ENCODE measurements at regions not wholly inside any gene's neighbourhood (a gene's known extent, or its start where the extent isn't known, plus 50 kb on each side); places are given as distances from the start of the nearest gene placed in this dataset.
"Not testable (repeated sequence)": the region's sequence is repeated elsewhere in the genome, so short reads cannot be mapped to it uniquely, and the experiment has no call there.

GRCh38 chr16:51839727-51840462 lies 688.8 kb upstream of the SALL1 start:
- DNase-seq: no peak

- no peak for DNase-seq
Observed at GRCh38 chr16:51834794-51835193, 683.7 kb upstream of the SALL1 start.

DNA sequence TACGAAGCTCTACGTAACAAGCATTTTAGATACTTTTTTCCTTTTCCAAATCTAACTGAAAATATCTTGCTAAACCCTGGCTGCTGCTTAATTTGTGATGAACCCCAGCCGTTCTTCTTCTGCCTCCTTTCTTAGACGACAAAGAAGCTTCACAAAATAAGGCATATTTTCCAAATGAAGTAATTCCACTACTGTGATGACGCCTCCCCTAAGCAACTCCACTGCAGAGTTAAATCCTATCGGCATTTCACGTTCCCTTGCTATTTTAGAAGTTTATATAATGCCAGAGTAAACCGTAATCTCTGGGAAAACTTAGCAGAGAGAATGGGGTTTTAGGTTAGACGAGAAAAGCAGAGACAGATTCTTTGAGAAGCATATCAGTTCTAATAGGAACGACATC lies 683.1 kb upstream of the SALL1 start:
- DNase-seq: no peak

- DNase-seq: no peak
Observed at GRCh38 chr16:51831595-51832367, 680.7 kb upstream of the SALL1 start.

DNA sequence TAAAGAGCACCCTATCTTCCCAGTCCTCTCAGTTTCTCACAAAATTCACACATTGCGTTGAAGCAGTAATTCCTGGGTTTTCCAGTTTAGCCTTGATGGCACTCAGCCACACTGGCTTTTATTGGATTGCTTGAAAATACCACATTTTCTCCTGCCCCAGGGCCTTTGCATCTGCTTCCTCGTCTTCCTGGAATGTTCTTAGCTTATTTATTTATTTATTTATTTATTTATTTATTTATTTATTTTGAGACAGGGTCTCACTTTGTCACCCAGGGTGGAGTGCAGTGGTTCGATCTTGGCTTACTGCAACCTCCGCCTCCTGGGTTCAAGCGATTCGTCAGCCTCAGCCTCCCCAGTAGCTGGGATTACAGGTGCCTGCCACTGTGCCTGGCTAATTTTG lies 680.0 kb upstream of the SALL1 start:
- not testable (repeated sequence) for DNase-seq

DNA sequence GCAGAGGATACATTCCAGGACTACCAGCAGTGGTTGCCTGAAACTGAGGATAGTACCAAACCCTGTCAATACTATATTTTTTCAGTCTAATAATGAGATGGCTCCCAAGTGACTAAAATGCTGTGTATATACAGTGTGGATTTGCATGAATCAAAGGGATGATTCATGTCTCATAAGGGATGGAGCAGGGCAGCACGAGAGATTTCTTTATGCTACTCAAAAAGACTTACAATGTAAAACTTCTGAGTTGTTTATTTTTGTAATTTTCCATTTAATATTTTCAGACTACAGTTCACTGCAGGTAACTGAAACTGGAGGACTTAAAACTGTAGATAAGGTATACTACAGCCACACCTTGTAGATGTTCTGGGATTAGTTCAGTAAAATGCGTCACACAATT lies 674.7 kb upstream of the SALL1 start:
- DNase-seq: no peak

DNA sequence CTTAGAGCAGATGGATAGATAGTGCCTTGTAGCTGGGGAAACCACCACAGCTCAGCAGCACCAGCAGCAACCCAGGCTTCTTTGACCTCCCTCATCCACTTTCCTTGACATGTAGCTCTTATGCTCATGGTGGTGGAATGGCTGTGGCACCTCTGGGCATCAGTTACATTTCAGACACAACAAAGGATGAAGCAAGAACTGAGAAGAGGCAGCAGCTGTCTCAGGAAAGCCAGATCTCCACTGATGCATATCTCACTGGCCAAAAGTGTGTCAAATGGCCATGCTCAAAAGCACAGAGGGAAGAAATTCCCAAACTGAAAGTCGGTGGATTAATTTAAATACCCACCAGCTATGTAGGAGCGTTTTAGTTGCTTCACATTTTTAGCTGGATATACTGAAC lies 671.4 kb upstream of the SALL1 start:
- DNase-seq: no peak

DNA sequence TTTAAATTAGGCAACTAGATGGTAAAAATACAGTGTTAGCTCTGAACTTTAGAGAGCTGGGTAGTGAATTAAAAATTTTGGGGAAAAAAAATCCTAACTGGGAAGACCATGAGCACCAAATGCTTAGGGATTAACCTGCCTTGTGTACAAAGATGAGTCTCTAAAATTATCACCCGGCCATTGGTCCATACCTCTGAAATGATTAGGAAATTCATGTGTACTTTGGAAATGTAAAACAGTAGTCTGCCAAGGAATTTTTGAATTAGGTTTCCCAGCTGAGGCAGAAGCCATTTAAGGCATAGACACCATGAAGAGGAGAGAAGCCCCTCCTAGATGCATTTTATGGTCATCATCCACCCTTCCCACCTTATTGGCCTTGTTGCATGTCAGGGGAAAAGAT lies 670.5 kb upstream of the SALL1 start:
- no peak for DNase-seq

DNA sequence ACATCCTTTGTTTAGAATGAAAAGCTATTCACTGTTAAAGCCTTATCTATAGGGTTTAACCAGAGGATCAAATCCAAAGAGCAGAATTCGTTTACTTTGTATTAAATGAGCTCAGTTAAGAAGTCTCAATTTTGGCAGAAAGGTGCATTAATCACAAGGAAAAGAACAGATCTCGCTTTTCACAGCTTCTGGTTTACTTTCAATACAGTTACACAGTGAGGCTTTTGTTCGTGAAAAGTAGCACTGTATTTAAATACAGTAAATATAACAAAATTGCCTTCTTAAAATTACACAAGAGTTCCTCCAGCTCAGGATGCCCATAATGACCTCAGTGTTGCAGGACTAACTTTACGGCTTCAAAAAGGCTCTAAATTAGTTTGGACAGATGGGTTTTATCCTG lies 669.1 kb upstream of the SALL1 start:
- DNase-seq: no peak

DNA sequence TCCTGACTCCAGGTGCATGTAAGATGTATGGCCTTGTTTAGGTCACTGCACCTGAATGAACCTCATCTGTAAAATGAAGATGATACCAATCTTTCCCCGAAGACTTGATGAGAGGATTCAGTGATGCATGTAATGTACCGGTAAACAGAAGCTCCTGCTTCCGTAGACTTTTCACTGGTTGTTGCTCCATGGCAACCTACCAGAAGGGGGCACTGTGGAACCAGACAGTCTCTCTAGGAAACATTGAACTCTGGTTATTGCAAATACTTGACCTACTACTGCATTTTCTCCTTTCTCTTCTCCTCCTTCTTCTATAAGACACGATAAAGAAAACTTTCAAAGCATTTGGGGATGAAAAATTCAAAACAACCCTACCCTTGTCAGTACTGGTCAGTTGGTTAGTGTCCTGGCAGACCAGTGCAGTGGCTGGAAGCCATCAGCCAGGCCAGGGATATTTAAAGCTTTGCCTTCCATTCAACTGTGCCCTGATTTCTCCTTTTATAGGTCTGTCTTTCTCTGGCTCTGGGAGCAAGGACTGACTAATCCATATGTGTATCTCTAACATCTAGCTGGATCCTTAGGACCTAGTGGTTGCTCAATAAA lies 667.4 kb upstream of the SALL1 start:
- DNase-seq: peak; percentile 44

DNA sequence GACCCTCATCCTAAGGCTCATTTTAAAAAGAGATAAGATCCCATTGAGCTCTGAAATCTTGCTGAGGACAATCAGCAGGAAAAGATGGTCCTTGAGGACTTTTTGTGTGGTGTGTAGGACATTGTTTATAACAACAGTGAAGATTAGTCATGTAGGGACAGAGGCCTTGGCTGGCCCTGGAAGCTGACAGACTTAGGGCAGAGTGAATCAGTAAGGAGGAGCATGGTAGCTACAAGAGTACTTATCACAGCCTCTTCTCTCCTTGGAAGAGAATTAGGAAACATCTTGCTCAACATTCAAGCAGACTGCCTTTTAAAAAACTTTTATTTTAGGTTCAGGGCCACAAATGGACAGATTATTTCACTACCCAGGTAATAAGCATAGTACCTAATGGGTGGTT lies 665.9 kb upstream of the SALL1 start:
- no peak for DNase-seq

- DNase-seq: no peak
Observed at GRCh38 chr16:51815523-51815922, 664.5 kb upstream of the SALL1 start.

DNA sequence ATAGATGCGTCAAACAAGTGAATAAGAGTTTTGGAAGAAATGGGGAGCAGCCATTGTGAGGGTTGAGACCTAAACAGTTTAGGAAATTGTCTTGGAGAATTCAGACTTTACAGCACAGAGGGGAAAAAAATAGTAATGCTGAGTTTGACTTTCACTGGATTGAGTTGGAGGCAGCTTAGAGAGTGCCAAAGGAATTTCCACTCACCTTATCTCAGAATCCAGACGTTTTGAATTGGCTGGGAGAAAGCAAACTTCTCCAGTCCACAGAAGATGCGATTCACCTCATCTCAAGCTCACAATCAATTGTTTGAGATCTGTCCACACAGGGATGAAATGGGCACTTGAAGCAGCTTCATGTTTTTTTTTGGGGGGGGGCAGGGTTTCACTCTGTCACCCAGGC lies 663.5 kb upstream of the SALL1 start:
- DNase-seq: no peak

DNA sequence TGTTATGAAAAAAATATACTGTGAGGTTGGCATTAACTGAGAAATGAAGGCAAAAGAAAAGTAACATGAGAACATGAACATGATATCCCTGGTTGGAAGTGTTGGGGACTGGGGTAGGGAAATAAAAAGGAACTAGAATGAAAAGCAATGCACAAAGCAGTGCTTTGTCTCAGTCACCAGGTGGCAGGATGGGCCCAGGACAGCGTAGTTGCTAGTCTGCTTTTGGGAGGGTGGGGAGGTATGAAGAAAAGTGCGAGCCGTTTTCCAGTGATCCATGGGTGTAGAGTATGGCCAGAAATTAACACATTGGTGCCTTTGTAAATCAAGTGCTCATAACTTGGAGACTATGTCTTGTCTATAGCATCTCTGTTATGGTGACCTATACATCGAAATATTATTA lies 662.5 kb upstream of the SALL1 start:
- DNase-seq: no peak

DNA sequence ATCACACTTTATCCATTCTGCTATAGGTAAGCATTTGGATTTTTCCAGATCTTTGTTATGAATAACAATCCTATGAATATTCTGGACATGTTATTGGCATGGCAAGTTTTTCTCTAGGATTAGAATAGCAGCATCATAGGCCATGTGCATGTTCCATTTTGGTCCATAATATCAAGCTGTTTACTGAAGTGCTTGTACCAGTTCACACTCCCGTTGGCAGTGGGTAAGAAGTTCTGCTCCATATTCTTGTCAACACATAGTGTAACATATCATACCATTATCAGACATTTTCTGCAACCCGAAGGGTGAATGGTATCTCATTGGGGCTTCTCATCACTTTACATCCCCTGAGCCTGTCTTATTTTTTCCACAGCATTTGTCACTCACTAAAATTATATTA lies 661.9 kb upstream of the SALL1 start:
- DNase-seq: no peak

DNA sequence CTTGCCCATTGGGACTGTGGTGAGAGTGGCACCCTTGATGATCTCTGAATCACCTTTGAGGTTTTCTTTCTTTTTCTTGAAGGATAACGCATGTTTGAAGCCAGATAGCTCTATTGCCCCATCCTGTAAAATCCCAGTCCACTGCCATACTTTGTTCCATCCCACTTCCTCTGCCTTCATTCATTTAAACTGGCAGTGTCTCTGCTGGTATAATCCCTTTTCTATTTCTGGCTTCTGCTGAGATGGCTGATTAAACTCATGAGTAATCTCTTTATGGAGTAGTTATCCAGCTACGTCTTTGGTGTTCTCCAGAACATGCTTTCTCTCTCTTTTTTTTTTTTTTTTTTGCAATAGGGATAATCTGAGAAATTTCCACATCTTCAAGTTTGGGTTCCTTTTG lies 656.5 kb upstream of the SALL1 start:
- no peak for DNase-seq

- no peak for DNase-seq
Observed at GRCh38 chr16:51801635-51802034, 650.6 kb upstream of the SALL1 start.

DNA sequence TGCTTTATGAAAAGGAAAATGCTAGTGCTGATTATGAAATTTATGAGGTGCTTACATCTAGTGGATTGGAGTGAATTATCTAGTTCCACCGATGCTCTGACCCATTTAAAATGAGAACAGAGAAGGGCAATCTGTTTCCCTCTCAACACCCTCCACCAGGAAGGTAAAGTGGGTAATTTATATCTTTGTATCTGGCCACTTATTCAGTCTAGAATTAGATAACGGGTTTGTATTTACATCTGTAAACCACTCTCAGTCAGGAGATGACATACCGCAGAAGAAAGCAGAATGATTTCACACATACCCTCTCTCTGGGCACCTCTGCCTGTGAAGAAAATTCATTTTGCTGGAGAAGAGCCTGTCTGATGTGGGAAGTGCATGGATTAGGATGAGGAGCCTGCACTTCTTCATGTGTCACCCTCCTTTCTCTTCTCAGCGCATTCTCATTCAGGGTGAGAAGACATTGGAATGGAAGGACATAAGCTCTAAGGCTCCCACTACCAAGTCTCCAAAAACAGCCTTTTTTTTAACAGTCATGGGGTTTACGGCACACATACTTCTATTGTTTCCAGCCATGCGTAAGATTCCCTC lies 646.7 kb upstream of the SALL1 start:
- DNase-seq: no peak

- no peak for DNase-seq
Observed at GRCh38 chr16:51779240-51779639, 628.2 kb upstream of the SALL1 start.

DNA sequence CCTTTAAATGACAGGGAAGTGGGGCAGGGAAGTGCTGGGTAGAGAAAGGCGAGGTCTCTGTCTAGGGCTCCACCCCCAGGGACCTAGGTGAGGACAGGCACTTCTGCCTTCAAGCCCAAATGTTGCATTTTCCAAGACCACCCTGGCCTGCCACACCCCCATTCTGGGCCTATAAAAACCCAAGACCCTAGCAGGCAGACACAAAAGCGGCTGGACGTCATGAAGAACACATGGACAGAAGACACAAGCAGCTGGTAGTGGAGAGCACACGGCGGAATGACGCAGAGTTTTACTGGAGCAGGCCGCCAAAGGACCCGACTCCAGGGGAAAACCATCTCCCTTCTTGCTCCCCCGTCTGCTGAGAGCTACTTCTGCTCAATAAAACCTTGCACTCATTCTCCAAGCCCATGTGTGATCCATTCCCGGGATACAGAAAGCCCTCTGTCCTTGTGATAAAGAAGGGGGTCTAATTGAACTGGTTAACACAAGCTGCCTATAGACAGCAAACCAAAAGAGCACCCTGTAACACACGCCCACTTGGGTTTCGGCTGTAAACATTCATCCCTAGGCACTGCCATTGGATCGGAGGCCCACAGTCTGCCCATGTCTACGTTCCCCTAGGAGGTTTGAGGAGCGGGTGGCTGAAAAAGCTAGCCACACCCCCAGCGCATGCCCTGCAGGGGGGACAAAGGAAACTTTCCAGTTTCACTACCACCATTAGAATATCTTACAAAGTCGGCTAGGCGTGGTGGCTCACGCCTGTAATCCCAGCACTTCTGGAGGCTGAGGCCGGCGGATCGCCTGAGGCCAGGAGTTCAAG lies 622.2 kb upstream of the SALL1 start:
- no peak for DNase-seq

DNA sequence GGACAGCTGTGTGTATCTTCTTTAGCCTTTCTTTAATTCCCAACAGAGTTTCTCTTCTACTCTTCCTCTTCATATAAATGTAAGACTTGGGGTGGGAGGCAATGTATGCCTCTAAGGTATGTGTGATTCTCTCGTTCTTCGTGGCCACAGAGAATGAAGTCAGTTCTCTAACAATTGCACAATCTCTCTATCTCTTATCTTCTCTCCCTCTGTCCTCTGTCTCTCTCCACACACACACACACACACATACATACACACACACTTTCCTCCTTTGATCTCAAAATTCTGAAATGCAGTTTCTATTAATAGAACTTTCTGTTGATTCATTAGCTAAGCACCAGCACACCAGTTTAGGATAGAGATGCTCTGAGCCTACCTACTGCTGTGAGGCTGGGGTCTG lies 615.7 kb upstream of the SALL1 start:
- no peak for DNase-seq

DNA sequence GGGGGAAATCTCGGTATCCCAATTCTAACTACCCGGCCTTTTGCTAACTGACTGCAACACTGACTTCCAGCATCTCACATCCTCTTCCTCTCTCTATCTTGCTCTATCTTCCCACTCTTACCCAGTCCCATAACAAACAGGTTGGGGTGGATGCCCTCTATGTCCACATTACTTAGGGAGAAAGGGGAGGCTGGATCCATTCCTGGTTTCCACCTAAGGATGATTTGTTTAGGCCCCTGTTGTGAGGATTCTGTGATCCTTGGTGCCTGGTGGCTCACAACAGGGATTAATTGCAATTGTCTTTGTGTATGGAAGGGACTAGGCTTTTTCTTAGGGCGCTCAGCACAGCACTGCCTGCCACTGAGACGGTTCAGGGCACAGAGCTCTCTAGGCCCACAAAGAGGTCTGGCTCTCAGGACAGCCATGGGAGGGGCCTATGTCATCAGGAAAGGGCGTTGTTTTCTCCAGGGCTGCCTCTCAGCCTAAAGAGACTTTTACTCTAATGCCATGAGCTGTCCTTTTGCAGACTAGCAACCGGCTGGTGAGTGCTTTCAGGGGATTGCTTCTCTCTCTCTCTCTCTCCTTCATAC lies 612.1 kb upstream of the SALL1 start:
- DNase-seq: peak; percentile 8
